MCF 10A (cell line): ENCODE measurements at regions not wholly inside any gene's neighbourhood (a gene's known extent, or its start where the extent isn't known, plus 50 kb on each side); places are given as distances from the start of the nearest gene placed in this dataset.
A peak's percentile ranks its signal among the peaks of the same experiment; 100 is the strongest.

Experiments
- BruUV-seq: library from RNA; stranded (reverse); fragments of 400-500 nt; replicated peaks from 2 replicates; lab custom pipeline; 2021; lab: Mats Ljungman, UMichigan
- CTCF ChIA-PET: fragments of 300-600 bp; sonication (Branson Sonifier 250); formaldehyde crosslinking; extraction: SDS; loops from one replicate; lab custom pipeline; 2021; ENCODE audit warnings: antibody characterized with exemption, inconsistent platforms; lab: Yijun Ruan, JAX
- POLR2A ChIA-PET: fragments of 300-600, 350-650 bp; sonication (Branson Sonifier 250); formaldehyde crosslinking; extraction: SDS; loops from one replicate; lab custom pipeline; 2020; ENCODE audit warnings: antibody characterized with exemption, inconsistent platforms; lab: Yijun Ruan, JAX
- DNase-seq: peaks from one replicate; pipeline ENCODE4 v3.0.0-alpha.2; 2018; ENCODE audit not compliant: unreplicated experiment
- H3K27ac Mint-ChIP-seq: one replicate; pipeline ENCODE4 v1.8.0; 2022; ENCODE audit warnings: mild to moderate bottlenecking, low read depth, mixed read lengths; ENCODE audit not compliant: unreplicated experiment
- H3K27me3 Mint-ChIP-seq: one replicate; pipeline ENCODE4 v1.8.0; 2022; ENCODE audit warnings: mixed read lengths; ENCODE audit not compliant: insufficient read depth, unreplicated experiment
- H3K36me3 Mint-ChIP-seq: one replicate; pipeline ENCODE4 v1.8.0; 2022; ENCODE audit warnings: mild to moderate bottlenecking, moderate library complexity, mixed read lengths; ENCODE audit not compliant: insufficient read depth, unreplicated experiment
- H3K4me1 Mint-ChIP-seq: one replicate; pipeline ENCODE4 v1.8.0; 2022; ENCODE audit warnings: mixed read lengths; ENCODE audit not compliant: insufficient read depth, unreplicated experiment
- H3K4me3 Mint-ChIP-seq: one replicate; pipeline ENCODE4 v1.8.0; 2022; ENCODE audit warnings: mild to moderate bottlenecking, moderate library complexity, mixed read lengths; ENCODE audit not compliant: unreplicated experiment
- H3K9me3 Mint-ChIP-seq: one replicate; pipeline ENCODE4 v1.8.0; 2022; ENCODE audit warnings: mixed read lengths; ENCODE audit not compliant: unreplicated experiment
- intact Hi-C: fragments of 100-400 bp; cut with micrococcal nuclease; formaldehyde crosslinking; loops from 2 replicates; pipeline ENCODE4 v1.14.1; 2022
- TF ChIP-seq, protein P1 (sequence below): fragments of 200-600 bp; IDR thresholded peaks from one replicate; pipeline ENCODE4 v1.8.0; 2022; ENCODE audit warnings: antibody characterized with exemption, mild to moderate bottlenecking; ENCODE audit not compliant: unreplicated experiment

DNA sequence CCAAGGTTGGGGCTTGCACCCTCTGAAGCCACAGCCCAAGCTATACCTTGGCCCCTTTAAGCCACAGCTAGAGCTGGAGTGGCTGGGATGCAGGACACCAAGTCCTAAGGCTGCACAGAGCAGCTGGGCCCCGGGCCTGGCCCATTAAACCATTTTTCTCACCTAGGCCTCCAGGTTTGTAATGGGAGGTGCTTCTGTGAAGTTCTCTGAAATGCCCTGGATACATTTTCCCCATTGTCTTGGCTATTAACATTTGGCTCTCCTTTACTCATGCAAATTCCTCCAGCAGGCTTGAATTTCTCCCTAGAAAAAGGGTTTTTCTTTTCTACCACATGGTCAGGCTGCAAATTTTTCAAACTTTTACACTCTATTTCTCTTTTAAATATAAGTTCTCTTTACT lies 93.8 kb upstream of the FGF14 start:
- Mint-ChIP-seq H3K36me3 (no peaks in the 10 kb centered on the region), H3K4me1 (no peaks in the 10 kb centered on the region), H3K9me3 (peaks cover 15% of the 10 kb centered on the region), H3K27me3 (no peaks in the 10 kb centered on the region), H3K4me3 (no peak overlapping the region), H3K27ac (no peak overlapping the region)
- ChIA-PET CTCF (interaction anchor here (1.1 kb wide), 1 partner anchor 11 kb away, joined by 4 read pairs; no protein-coding TSS in a partner anchor), POLR2A (no interaction called here)
- no TSS peak for BruUV-seq
- DNase-seq, result no peak
- TF ChIP-seq, protein P1, sequence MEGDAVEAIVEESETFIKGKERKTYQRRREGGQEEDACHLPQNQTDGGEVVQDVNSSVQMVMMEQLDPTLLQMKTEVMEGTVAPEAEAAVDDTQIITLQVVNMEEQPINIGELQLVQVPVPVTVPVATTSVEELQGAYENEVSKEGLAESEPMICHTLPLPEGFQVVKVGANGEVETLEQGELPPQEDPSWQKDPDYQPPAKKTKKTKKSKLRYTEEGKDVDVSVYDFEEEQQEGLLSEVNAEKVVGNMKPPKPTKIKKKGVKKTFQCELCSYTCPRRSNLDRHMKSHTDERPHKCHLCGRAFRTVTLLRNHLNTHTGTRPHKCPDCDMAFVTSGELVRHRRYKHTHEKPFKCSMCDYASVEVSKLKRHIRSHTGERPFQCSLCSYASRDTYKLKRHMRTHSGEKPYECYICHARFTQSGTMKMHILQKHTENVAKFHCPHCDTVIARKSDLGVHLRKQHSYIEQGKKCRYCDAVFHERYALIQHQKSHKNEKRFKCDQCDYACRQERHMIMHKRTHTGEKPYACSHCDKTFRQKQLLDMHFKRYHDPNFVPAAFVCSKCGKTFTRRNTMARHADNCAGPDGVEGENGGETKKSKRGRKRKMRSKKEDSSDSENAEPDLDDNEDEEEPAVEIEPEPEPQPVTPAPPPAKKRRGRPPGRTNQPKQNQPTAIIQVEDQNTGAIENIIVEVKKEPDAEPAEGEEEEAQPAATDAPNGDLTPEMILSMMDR, result no peak
- intact Hi-C loops, result no loop called here

DNA sequence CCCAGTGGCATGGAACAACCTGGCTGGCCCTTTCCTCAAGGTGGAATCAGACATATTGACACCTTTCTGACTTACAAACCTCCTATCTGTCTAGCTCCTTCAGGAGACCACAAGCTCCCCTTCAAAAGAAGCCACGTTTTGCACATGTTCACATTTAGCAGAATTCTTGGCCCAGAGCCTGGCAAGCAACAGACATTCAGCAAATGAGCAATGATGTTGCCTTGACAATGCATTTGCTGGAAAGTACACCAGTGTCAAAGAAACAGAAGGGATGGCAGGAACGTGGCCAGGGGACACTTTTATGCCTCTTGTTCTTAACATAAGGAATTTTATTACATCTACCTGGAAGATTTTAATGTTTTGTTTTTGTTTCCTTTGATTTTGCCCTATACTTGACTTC lies 85.5 kb upstream of the FGF14 start:
- no TSS peak for BruUV-seq
- Mint-ChIP-seq H3K9me3 (no peaks in the 10 kb centered on the region), H3K4me3 (no peak overlapping the region), H3K36me3 (no peaks in the 10 kb centered on the region), H3K4me1 (no peaks in the 10 kb centered on the region), H3K27me3 (no peaks in the 10 kb centered on the region), H3K27ac (no peak overlapping the region)
- DNase-seq, result no peak
- CTCF ChIA-PET, result interaction anchor here (0.6 kb wide), 1 partner anchor 231 kb away, joined by 3 read pairs; no protein-coding TSS in a partner anchor
- intact Hi-C loops, result loop anchor here (10.0 kb wide), 1 partner anchor 703 kb away; no protein-coding TSS in a partner anchor
- TF ChIP-seq, protein P1, result no peak
- POLR2A ChIA-PET, result no interaction called here

DNA sequence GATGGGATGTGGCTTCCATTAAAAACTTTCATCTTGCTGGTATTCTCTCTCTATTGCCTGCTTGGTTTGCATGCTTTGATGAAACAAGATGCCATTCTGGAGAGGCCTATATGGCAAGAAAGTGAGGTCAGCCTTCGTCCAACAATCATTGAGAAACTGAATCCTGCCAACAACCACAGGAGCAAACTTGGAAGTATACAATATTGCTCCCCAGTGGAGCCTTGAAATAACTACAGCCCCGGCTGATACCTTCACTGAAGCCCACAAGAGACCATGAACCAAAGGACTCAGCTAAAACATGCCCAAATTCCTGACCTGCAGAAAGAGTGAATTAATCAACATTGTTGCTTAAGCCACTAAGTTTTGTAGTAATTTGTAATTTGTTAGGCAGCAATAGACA lies 82.5 kb upstream of the FGF14 start:
- BruUV-seq, result no TSS peak
- no peak overlapping the region for H3K4me3 Mint-ChIP-seq
- H3K9me3 Mint-ChIP-seq, result no peaks in the 10 kb centered on the region
- POLR2A ChIA-PET, result no interaction called here
- H3K27ac Mint-ChIP-seq, result no peak overlapping the region
- no peaks in the 10 kb centered on the region for H3K4me1 Mint-ChIP-seq
- H3K36me3 Mint-ChIP-seq, result no peaks in the 10 kb centered on the region
- TF ChIP-seq, protein P1, result peak; percentile 21
- no peaks in the 10 kb centered on the region for H3K27me3 Mint-ChIP-seq
- DNase-seq, result peak; percentile 38
- intact Hi-C loops, result loop anchor here (1.0 to 10.0 kb wide), 3 partner anchors 287 to 700 kb away; no protein-coding TSS in a partner anchor
- CTCF ChIA-PET, result interaction anchor here (0.8 to 1.0 kb wide), 4 partner anchors 11 to 432 kb away, joined by 3 to 4 read pairs (median 4); no protein-coding TSS in a partner anchor

DNA sequence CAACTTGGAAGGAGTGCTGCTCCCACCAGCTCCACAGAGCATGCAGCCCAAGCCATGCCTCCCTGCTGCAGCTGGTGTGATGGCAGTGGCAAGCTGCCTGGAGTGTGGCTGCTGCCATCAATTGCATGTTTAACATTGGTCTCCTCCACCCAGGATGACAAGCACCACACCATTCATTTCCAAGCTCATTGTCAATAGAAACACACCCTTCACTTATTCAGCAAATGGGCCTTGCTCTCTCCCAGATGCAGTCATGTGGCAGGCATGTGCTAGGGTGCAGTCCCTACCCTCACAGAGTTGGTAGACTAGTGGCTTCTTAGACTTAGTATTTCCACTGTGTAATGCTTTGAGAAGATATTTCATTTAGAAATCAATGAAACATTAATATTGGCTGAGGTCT lies 70.8 kb upstream of the FGF14 start:
- Mint-ChIP-seq H3K27ac (no peak overlapping the region), H3K9me3 (no peaks in the 10 kb centered on the region), H3K4me1 (no peaks in the 10 kb centered on the region), H3K4me3 (no peak overlapping the region), H3K27me3 (no peaks in the 10 kb centered on the region), H3K36me3 (no peaks in the 10 kb centered on the region)
- ChIA-PET POLR2A (interaction anchor here (1.1 kb wide), 1 partner anchor 16 kb away, joined by 3 read pairs; no protein-coding TSS in a partner anchor), CTCF (no interaction called here)
- no peak for DNase-seq
- TF ChIP-seq, protein P1, result no peak
- BruUV-seq, result no TSS peak
- intact Hi-C loops, result no loop called here
